Breast epithelium (tissue), 4 donors: ENCODE measurements at regions not wholly inside any gene's neighbourhood (a gene's known extent, or its start where the extent isn't known, plus 50 kb on each side); places are given as distances from the start of the nearest gene placed in this dataset.

Source experiments
- DNase-seq, 2 donors: peaks; one replicate each; pipeline ENCODE4 v3.0.0-alpha.2; 2019; ENCODE audit warnings: low spot score in 2 of 2
- H3K27ac ChIP-seq, 2 donors: fragments of 200-600 bp; sonication (generic) in 1 of 2; one replicate each; pipeline ENCODE4 v1.5.1; 2016 to 2019; ENCODE audit warnings: mild to moderate bottlenecking in 1 of 2
- H3K27me3 ChIP-seq, 2 donors: fragments of 200-600 bp; sonication (generic) in 1 of 2; one replicate each; pipeline versions ENCODE4 v1.5.1 to v1.6.0; 2017 to 2019; ENCODE audit warnings: control low read depth in 1 of 2, mild to moderate bottlenecking in 1 of 2
- H3K36me3 ChIP-seq: fragments of 200-600 bp; one replicate; pipeline ENCODE4 v1.5.1; 2019
- H3K4me1 ChIP-seq, 2 donors: fragments of 200-600 bp; sonication (generic); one replicate each; pipeline ENCODE4 v1.5.1; 2016 to 2019; ENCODE audit warnings: control low read depth in 1 of 2
- H3K4me3 ChIP-seq, 3 donors: fragments of 200-600 bp; sonication (generic); 1 replicate in 2 of 3; 2 replicates in 1 of 3; pipeline ENCODE4 v1.5.1; 2016 to 2019; ENCODE audit warnings: mild to moderate bottlenecking in 3 of 3, moderate library complexity in 2 of 3
- H3K9me3 ChIP-seq, 2 donors: fragments of 200-600 bp; sonication (generic) in 1 of 2; one replicate each; pipeline ENCODE4 v1.5.1; 2016 to 2019; ENCODE audit warnings: control low read depth in 1 of 2
- CTCF ChIP-seq, 3 donors: fragments of 450-650 bp; IDR thresholded peaks; one replicate each; pipeline ENCODE4 v1.5.1; 2016 to 2017; ENCODE audit warnings: antibody characterized with exemption in 3 of 3, mild to moderate bottlenecking in 3 of 3, moderate library complexity in 3 of 3
- POLR2A ChIP-seq: fragments of 450-650 bp; IDR thresholded peaks from one replicate; pipeline ENCODE4 v1.6.1; 2016; ENCODE audit warnings: antibody characterized with exemption, mild to moderate bottlenecking, moderate library complexity
- POLR2AphosphoS5 ChIP-seq, 3 donors: sonication (generic); formaldehyde crosslinking; IDR thresholded peaks; one replicate each; pipeline ENCODE4 v1.6.1; 2017; ENCODE audit warnings: antibody characterized with exemption in 3 of 3
- intact Hi-C: fragments of 100-400 bp; cut with DNase I; formaldehyde crosslinking; loops from one replicate; pipeline ENCODE4 v1.15.1; 2023; ENCODE audit warnings: low total_unique reads

GRCh38 chr2:14815201-14815600 lies 182.7 kb downstream of the LRATD1 start:
- Histone ChIP-seq H3K9me3 (no peaks in the 10 kb centered on the region), H3K27ac (no peak overlapping the region), H3K4me1 (no peaks in the 10 kb centered on the region), H3K27me3 (no peaks in the 10 kb centered on the region), H3K4me3 (no peak overlapping the region), H3K36me3 (no peaks in the 10 kb centered on the region)
- no peak for DNase-seq
- TF ChIP-seq POLR2A (no peak), CTCF (IDR thresholded peaks at IDR 0.05) (no peak), POLR2AphosphoS5 (IDR thresholded peaks at IDR 0.05) (no peak)
- intact Hi-C loops, result no loop called here

GRCh38 chr2:14816069-14817060 lies 183.8 kb downstream of the LRATD1 start:
- TF ChIP-seq CTCF (IDR thresholded peaks at IDR 0.05), result no peak
- no peak for TF ChIP-seq POLR2A
- no peak for TF ChIP-seq POLR2AphosphoS5 (IDR thresholded peaks at IDR 0.05)
- Histone ChIP-seq H3K36me3 (no peaks in the 10 kb centered on the region), H3K4me3 (no peak overlapping the region), H3K9me3 (peaks cover 0 to 5% of the 10 kb centered on the region in 2 donors), H3K27ac (no peak overlapping the region), H3K27me3 (no peaks in the 10 kb centered on the region), H3K4me1 (no peaks in the 10 kb centered on the region)
- DNase-seq, result no peak
- intact Hi-C loops, result no loop called here

GRCh38 chr2:14817848-14818247 lies 185.3 kb downstream of the LRATD1 start:
- intact Hi-C loops, result no loop called here
- H3K27me3 ChIP-seq, result no peaks in the 10 kb centered on the region
- no peak for DNase-seq
- TF ChIP-seq POLR2AphosphoS5 (IDR thresholded peaks at IDR 0.05), result no peak
- no peak for TF ChIP-seq CTCF (IDR thresholded peaks at IDR 0.05)
- TF ChIP-seq POLR2A, result no peak
- no peak overlapping the region for H3K27ac ChIP-seq
- peaks cover 0 to 5% of the 10 kb centered on the region in 2 donors for H3K9me3 ChIP-seq
- H3K4me3 ChIP-seq, result no peak overlapping the region
- H3K4me1 ChIP-seq, result no peaks in the 10 kb centered on the region
- H3K36me3 ChIP-seq, result no peaks in the 10 kb centered on the region

GRCh38 chr2:14826518-14826917 lies 194.0 kb downstream of the LRATD1 start:
- no peaks in the 10 kb centered on the region for H3K27me3 ChIP-seq
- H3K9me3 ChIP-seq, result no peaks in the 10 kb centered on the region
- intact Hi-C loops, result no loop called here
- no peaks in the 10 kb centered on the region for H3K4me1 ChIP-seq
- DNase-seq, result no peak
- H3K36me3 ChIP-seq, result no peaks in the 10 kb centered on the region
- H3K4me3 ChIP-seq, result no peak overlapping the region
- TF ChIP-seq CTCF (IDR thresholded peaks at IDR 0.05) (no peak), POLR2A (no peak), POLR2AphosphoS5 (IDR thresholded peaks at IDR 0.05) (no peak)
- H3K27ac ChIP-seq, result no peak overlapping the region

- H3K9me3 ChIP-seq, result no peaks in the 10 kb centered on the region
- intact Hi-C loops, result loop anchor here (2.0 kb wide), 1 partner anchor 39 kb away; no protein-coding TSS in a partner anchor
- TF ChIP-seq CTCF (IDR thresholded peaks at IDR 0.05) (no peak), POLR2AphosphoS5 (IDR thresholded peaks at IDR 0.05) (no peak), POLR2A (no peak)
These were observed 194.9 kb downstream of the LRATD1 start for GRCh38 chr2:14827226-14828023.

More at GRCh38 chr2:14827226-14828023, 194.9 kb downstream of the LRATD1 start:
- Histone ChIP-seq H3K27ac (no peak overlapping the region), H3K36me3 (no peaks in the 10 kb centered on the region), H3K4me3 (no peak overlapping the region), H3K4me1 (no peaks in the 10 kb centered on the region), H3K27me3 (no peaks in the 10 kb centered on the region)
- no peak for DNase-seq
